IMR-90 (cell line): ENCODE measurements at regions not wholly inside any gene's neighbourhood (a gene's known extent, or its start where the extent isn't known, plus 50 kb on each side); places are given as distances from the start of the nearest gene placed in this dataset.

Experiments used
- ATAC-seq: fragments of 200-7000 bp; cut with Tn5 transposase; 2 replicates; pipeline ENCODE4 v1.9.1; 2020; ENCODE audit warnings: low read depth, mild to moderate bottlenecking, moderate library complexity
- BruUV-seq: library from RNA; stranded (reverse); fragments of 400-500 nt; replicated peaks from 2 replicates; lab custom pipeline; 2021; lab: Mats Ljungman, UMichigan
- CTCF ChIA-PET: fragments of 300-600 bp; formaldehyde crosslinking; extraction: SDS; loops from one replicate; lab custom pipeline; 2021; ENCODE audit warnings: antibody characterized with exemption; lab: Yijun Ruan, JAX
- POLR2A ChIA-PET: fragments of 300-600 bp; sonication (Branson Sonifier 250); formaldehyde crosslinking; loops from one replicate; lab custom pipeline; 2022; ENCODE audit warnings: antibody characterized with exemption; ENCODE audit not compliant: unreplicated experiment; lab: Charles Lee
- DNase-seq: peaks from one replicate; pipeline ENCODE4 v3.0.0; 2013
- H2AFZ ChIP-seq: replicated peaks from 2 replicates; pipeline ENCODE3; 2013; ENCODE audit warnings: low read length, mild to moderate bottlenecking; ENCODE audit not compliant: poor library complexity
- H2AK5ac ChIP-seq: 2 replicates; pipeline ENCODE4 v1.6.1; 2013; ENCODE audit warnings: low read depth, low read length, inconsistent platforms
- H2AK9ac ChIP-seq: replicated peaks from 2 replicates; pipeline ENCODE3; 2013; ENCODE audit warnings: mild to moderate bottlenecking, low read depth, low read length, moderate library complexity; ENCODE audit not compliant: poor library complexity
- H2BK120ac ChIP-seq: 2 replicates; pipeline ENCODE4 v1.6.1; 2013; ENCODE audit warnings: low read depth, low read length, inconsistent platforms
- H2BK15ac ChIP-seq: 3 replicates; pipeline ENCODE4 v1.6.1; 2013; ENCODE audit warnings: low read depth, low read length, inconsistent platforms
- H2BK20ac ChIP-seq: 2 replicates; pipeline ENCODE4 v1.6.1; 2013; ENCODE audit warnings: low read depth, mild to moderate bottlenecking, inconsistent platforms, low read length, moderate library complexity
- H2BK5ac ChIP-seq: 2 replicates; pipeline ENCODE4 v1.6.1; 2013; ENCODE audit warnings: mild to moderate bottlenecking, low read depth, low read length, inconsistent platforms; ENCODE audit not compliant: poor library complexity, severe bottlenecking
- H3K14ac ChIP-seq: replicated peaks from 2 replicates; pipeline ENCODE4 v1.6.1; 2013; ENCODE audit warnings: low read depth, low read length, inconsistent platforms
- H3K18ac ChIP-seq: 2 replicates; pipeline ENCODE4 v1.6.1; 2013; ENCODE audit warnings: low read depth, low read length, control low read depth
- H3K23ac ChIP-seq: 2 replicates; pipeline ENCODE4 v1.6.1; 2013; ENCODE audit warnings: low read depth, low read length, inconsistent platforms
- H3K27ac ChIP-seq: 2 replicates; pipeline ENCODE4 v1.5.1; 2013; ENCODE audit warnings: mild to moderate bottlenecking, control low read depth, low read length; ENCODE audit not compliant: insufficient read depth
- H3K27me3 ChIP-seq: 2 replicates; pipeline ENCODE4 v1.6.1; 2013; ENCODE audit warnings: low read length; ENCODE audit not compliant: control insufficient read depth, insufficient read depth
- H3K36me3 ChIP-seq: 2 replicates; pipeline ENCODE4 v1.6.1; 2013; ENCODE audit warnings: low read length, mixed read lengths; ENCODE audit not compliant: control insufficient read depth, insufficient read depth
- H3K4ac ChIP-seq: 2 replicates; pipeline ENCODE4 v1.6.1; 2013; ENCODE audit warnings: low read depth, low read length, inconsistent platforms
- H3K4me1 ChIP-seq: 2 replicates; pipeline ENCODE4 v1.6.1; 2013; ENCODE audit warnings: low read length, mixed read lengths; ENCODE audit not compliant: control insufficient read depth, insufficient read depth
- H3K4me2 ChIP-seq: 2 replicates; pipeline ENCODE4 v1.6.1; 2013; ENCODE audit warnings: low read depth, mild to moderate bottlenecking, control low read depth, low read length, moderate library complexity
- H3K4me3 ChIP-seq: 2 replicates; pipeline ENCODE4 v1.5.1; 2013; ENCODE audit warnings: low read depth, mild to moderate bottlenecking, control low read depth, low read length, moderate library complexity; ENCODE audit not compliant: insufficient read depth
- H3K56ac ChIP-seq: 2 replicates; pipeline ENCODE4 v1.6.1; 2013; ENCODE audit warnings: low read length, inconsistent platforms; ENCODE audit not compliant: insufficient read depth; ENCODE audit errors: extremely low read depth
- H3K79me1 ChIP-seq, 2 experiments: 2 replicates each; pipeline ENCODE4 v1.6.1; 2013; ENCODE audit warnings: low read length in 2 of 2, inconsistent platforms in 1 of 2, low read depth in 1 of 2
- H3K9ac ChIP-seq: 2 replicates; pipeline ENCODE4 v1.6.1; 2013; ENCODE audit warnings: low read depth, low read length, control low read depth
- H3K9me1 ChIP-seq: 2 replicates; pipeline ENCODE4 v1.6.1; 2013; ENCODE audit warnings: low read length, inconsistent platforms; ENCODE audit not compliant: insufficient read depth
- H3K9me3 ChIP-seq: 2 replicates; pipeline ENCODE4 v1.6.1; 2013; ENCODE audit warnings: low read length; ENCODE audit not compliant: control insufficient read depth, insufficient read depth
- H4K20me1 ChIP-seq: 2 replicates; pipeline ENCODE4 v1.6.1; 2013; ENCODE audit warnings: low read length, inconsistent platforms; ENCODE audit not compliant: insufficient read depth
- H4K5ac ChIP-seq: 2 replicates; pipeline ENCODE4 v1.6.1; 2013; ENCODE audit warnings: mild to moderate bottlenecking, low read depth, low read length, control low read depth
- H4K8ac ChIP-seq, 2 experiments: 2 replicates each; pipeline ENCODE4 v1.6.1; 2013; ENCODE audit warnings: low read depth in 2 of 2, low read length in 2 of 2, control low read depth in 1 of 2, inconsistent platforms in 1 of 2
- H4K91ac ChIP-seq: 2 replicates; pipeline ENCODE4 v1.6.1; 2013; ENCODE audit warnings: low read depth, low read length, inconsistent platforms; ENCODE audit not compliant: insufficient read depth
- BHLHE40 ChIP-seq: fragments of 150-350 bp; IDR thresholded peaks from 2 replicates; pipeline ENCODE4 v1.6.1; 2016; ENCODE audit warnings: mild to moderate bottlenecking, low read depth, low read length
- CEBPB ChIP-seq: IDR thresholded peaks from 2 replicates; pipeline ENCODE4 v1.6.1; 2012; ENCODE audit warnings: low read depth, low read length, improper control_type of control experiment
- CHD1 ChIP-seq: IDR thresholded peaks from 2 replicates; pipeline ENCODE4 v1.6.1; 2012; ENCODE audit warnings: low read depth, low read length, improper control_type of control experiment
- FOS ChIP-seq: fragments of 150-350 bp; IDR thresholded peaks from 2 replicates; pipeline ENCODE4 v1.6.1; 2016; ENCODE audit warnings: low read depth, low read length
- MAFK ChIP-seq: IDR thresholded peaks from 2 replicates; pipeline ENCODE4 v1.6.1; 2012; ENCODE audit warnings: low read depth, low read length, improper control_type of control experiment
- MAZ ChIP-seq: IDR thresholded peaks from 2 replicates; pipeline ENCODE4 v1.6.1; 2012; ENCODE audit warnings: low read depth, mild to moderate bottlenecking, low read length, improper control_type of control experiment, moderate library complexity, borderline replicate concordance
- MXI1 ChIP-seq: IDR thresholded peaks from 2 replicates; pipeline ENCODE4 v1.6.1; 2012; ENCODE audit warnings: low read depth, mild to moderate bottlenecking, low read length, moderate library complexity, borderline replicate concordance
- NFE2L2 ChIP-seq: fragments of 150-350 bp; IDR thresholded peaks from 2 replicates; pipeline ENCODE4 v1.6.1; 2016; ENCODE audit warnings: low read depth, mild to moderate bottlenecking, low read length
- POLR2A ChIP-seq: IDR thresholded peaks from 2 replicates; pipeline ENCODE4 v1.6.1; 2012; ENCODE audit warnings: mild to moderate bottlenecking, low read depth, low read length
- RAD21 ChIP-seq: IDR thresholded peaks from 2 replicates; pipeline ENCODE4 v1.6.1; 2012; ENCODE audit warnings: low read length, improper control_type of control experiment
- RCOR1 ChIP-seq: IDR thresholded peaks from 2 replicates; pipeline ENCODE4 v1.6.1; 2012; ENCODE audit warnings: mild to moderate bottlenecking, low read length, improper control_type of control experiment; ENCODE audit not compliant: insufficient replicate concordance
- RFX5 ChIP-seq: IDR thresholded peaks from 2 replicates; pipeline ENCODE4 v1.8.0; 2012; ENCODE audit warnings: low read depth, mild to moderate bottlenecking, low read length, moderate library complexity
- SMC3 ChIP-seq: fragments of 150-350 bp; IDR thresholded peaks from 2 replicates; pipeline ENCODE4 v1.6.1; 2016; ENCODE audit warnings: low read depth, mild to moderate bottlenecking, antibody characterized with exemption, low read length, moderate library complexity
- WGBS, 2 experiments: methylation state at CpG; one replicate each; pipeline versions ENCODE4 v1.1.5 to v1.1.7; 2013; ENCODE audit warnings: missing lambda C conversion rate in 2 of 2; ENCODE audit not compliant: insufficient read length in 1 of 2; ENCODE audit errors: extremely low coverage in 2 of 2; 5-methylcytosine and 5-hydroxymethylcytosine counted together
- dilution Hi-C: fragments of 300-500 bp; cut with HindIII; formaldehyde crosslinking; loops from one replicate; pipeline ENCODE4 v1.14.3; 2018; ENCODE audit warnings: low sequenced_read_pairs; ENCODE audit not compliant: unreplicated experiment
- in situ Hi-C: fragments of 300-500 bp; cut with MboI; formaldehyde crosslinking; loops from 3 replicates; pipeline ENCODE4 v1.14.3; 2019; ENCODE audit warnings: low sequenced_read_pairs, inconsistent platforms, mixed read lengths
- intact Hi-C: fragments of 100-400 bp; cut with micrococcal nuclease; formaldehyde crosslinking; loops from 2 replicates; pipeline ENCODE4 v1.10.0; 2022
- TF ChIP-seq, protein P1 (sequence below): fragments of 150-350 bp; IDR thresholded peaks from 2 replicates; pipeline ENCODE4 v1.6.1; 2016; ENCODE audit warnings: low read depth, mild to moderate bottlenecking, low read length, moderate library complexity, borderline replicate concordance
- TF ChIP-seq, protein P2 (sequence below): fragments of 150-350 bp; IDR thresholded peaks from 2 replicates; pipeline ENCODE4 v1.6.1; 2017; ENCODE audit warnings: mild to moderate bottlenecking, antibody characterized with exemption, low read length, low read depth
- TF ChIP-seq, protein P3 (sequence below): conservative IDR thresholded peaks from 2 replicates; pipeline ENCODE4 v1.5.1; 2012; ENCODE audit warnings: mild to moderate bottlenecking, low read depth, low read length, improper control_type of control experiment

DNA sequence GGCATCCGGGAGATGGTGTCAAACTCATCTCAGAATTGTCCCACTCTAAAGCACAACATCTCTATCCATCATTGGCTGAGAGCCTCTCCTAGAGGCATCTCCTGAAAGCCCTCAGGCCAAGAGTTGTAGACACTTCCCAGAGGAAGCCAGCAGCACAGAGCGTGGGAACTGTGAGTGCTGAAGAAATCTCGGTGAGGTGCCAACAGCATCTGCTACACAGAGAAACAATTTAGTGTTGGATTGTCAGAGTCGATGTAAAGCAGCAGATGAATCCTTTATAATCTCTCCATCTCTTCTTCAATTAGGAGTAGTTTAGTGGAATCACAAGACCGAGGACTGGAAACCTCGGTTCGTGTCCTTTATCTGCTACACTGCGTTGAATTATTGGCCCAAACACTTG is 172.2 kb downstream of the C7orf25 start:
- Histone ChIP-seq H3K4me3 (no peak overlapping the region), H3K4me2 (no peak overlapping the region), H3K4ac (no peak overlapping the region), H2BK120ac (no peak overlapping the region), H2AFZ (no peak overlapping the region), H3K56ac (no peak overlapping the region), H3K23ac (no peak overlapping the region), H3K9me1 (no peaks in the 10 kb centered on the region), H3K9ac (no peak overlapping the region), H4K8ac (no peak overlapping the region), H4K5ac (no peak overlapping the region), H3K4me1 (no peaks in the 10 kb centered on the region), H2AK9ac (no peak overlapping the region), H4K91ac (no peak overlapping the region), H2BK5ac (no peak overlapping the region), H2AK5ac (no peak overlapping the region), H2BK15ac (no peak overlapping the region), H2BK20ac (no peak overlapping the region), H3K27ac (no peak overlapping the region), H3K14ac (no peak overlapping the region), H3K36me3 (no peaks in the 10 kb centered on the region), H3K9me3 (no peaks in the 10 kb centered on the region), H3K27me3 (no peaks in the 10 kb centered on the region), H3K18ac (no peak overlapping the region), H3K79me1 (no peaks in the 10 kb centered on the region), H4K20me1 (no peaks in the 10 kb centered on the region)
- ChIA-PET POLR2A (no interaction called here), CTCF (no interaction called here)
- ATAC-seq, result no peak
- DNase-seq, result no peak
- 86% methylated on average over 1 of the region's 8 CpGs; no CpG with 5 or more reads in 1 of the 2 experiments for WGBS, 2 experiments
- no TSS peak for BruUV-seq
- intact Hi-C loops (no loop called here), dilution Hi-C loops (no loop called here), in situ Hi-C loops (no loop called here)
- TF ChIP-seq MAZ (no peak), FOS (no peak), MAFK (no peak), POLR2A (no peak), MXI1 (no peak), NFE2L2 (no peak), RAD21 (no peak), BHLHE40 (no peak), SMC3 (no peak), CEBPB (no peak), RCOR1 (no peak), CHD1 (no peak), RFX5 (no peak)
- TF ChIP-seq, protein P1, sequence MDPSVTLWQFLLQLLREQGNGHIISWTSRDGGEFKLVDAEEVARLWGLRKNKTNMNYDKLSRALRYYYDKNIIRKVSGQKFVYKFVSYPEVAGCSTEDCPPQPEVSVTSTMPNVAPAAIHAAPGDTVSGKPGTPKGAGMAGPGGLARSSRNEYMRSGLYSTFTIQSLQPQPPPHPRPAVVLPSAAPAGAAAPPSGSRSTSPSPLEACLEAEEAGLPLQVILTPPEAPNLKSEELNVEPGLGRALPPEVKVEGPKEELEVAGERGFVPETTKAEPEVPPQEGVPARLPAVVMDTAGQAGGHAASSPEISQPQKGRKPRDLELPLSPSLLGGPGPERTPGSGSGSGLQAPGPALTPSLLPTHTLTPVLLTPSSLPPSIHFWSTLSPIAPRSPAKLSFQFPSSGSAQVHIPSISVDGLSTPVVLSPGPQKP, result no peak
- TF ChIP-seq, protein P2, sequence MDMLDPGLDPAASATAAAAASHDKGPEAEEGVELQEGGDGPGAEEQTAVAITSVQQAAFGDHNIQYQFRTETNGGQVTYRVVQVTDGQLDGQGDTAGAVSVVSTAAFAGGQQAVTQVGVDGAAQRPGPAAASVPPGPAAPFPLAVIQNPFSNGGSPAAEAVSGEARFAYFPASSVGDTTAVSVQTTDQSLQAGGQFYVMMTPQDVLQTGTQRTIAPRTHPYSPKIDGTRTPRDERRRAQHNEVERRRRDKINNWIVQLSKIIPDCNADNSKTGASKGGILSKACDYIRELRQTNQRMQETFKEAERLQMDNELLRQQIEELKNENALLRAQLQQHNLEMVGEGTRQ, result no peak
- TF ChIP-seq, protein P3, sequence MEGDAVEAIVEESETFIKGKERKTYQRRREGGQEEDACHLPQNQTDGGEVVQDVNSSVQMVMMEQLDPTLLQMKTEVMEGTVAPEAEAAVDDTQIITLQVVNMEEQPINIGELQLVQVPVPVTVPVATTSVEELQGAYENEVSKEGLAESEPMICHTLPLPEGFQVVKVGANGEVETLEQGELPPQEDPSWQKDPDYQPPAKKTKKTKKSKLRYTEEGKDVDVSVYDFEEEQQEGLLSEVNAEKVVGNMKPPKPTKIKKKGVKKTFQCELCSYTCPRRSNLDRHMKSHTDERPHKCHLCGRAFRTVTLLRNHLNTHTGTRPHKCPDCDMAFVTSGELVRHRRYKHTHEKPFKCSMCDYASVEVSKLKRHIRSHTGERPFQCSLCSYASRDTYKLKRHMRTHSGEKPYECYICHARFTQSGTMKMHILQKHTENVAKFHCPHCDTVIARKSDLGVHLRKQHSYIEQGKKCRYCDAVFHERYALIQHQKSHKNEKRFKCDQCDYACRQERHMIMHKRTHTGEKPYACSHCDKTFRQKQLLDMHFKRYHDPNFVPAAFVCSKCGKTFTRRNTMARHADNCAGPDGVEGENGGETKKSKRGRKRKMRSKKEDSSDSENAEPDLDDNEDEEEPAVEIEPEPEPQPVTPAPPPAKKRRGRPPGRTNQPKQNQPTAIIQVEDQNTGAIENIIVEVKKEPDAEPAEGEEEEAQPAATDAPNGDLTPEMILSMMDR, result no peak
